Stomach (tissue), 4 donors: ENCODE measurements at regions not wholly inside any gene's neighbourhood (a gene's known extent, or its start where the extent isn't known, plus 50 kb on each side); places are given as distances from the start of the nearest gene placed in this dataset.

ENCODE experiments used
- CTCF ChIP-seq, 7 experiments: fragments of 450-650 bp in 4 of 7; fragments of 200-600 bp in 3 of 7; sonication (generic) in 3 of 7; IDR thresholded peaks; one replicate each; pipeline ENCODE4 v1.5.1; 2016 to 2019; ENCODE audit warnings: antibody characterized with exemption in 7 of 7, control low read depth in 2 of 7, mild to moderate bottlenecking in 1 of 7
- EP300 ChIP-seq: sonication (generic); formaldehyde crosslinking; IDR thresholded peaks from one replicate; pipeline ENCODE4 v1.6.1; 2017; ENCODE audit warnings: antibody characterized with exemption
- POLR2A ChIP-seq, 4 donors: fragments of 450-650 bp; IDR thresholded peaks; one replicate each; pipeline ENCODE4 v1.6.1; 2016; ENCODE audit warnings: antibody characterized with exemption in 4 of 4, control low read depth in 2 of 4, mild to moderate bottlenecking in 1 of 4, moderate library complexity in 1 of 4

GRCh38 chr1:184189361-184189760 is 137.8 kb downstream of the TSEN15 start:
- TF ChIP-seq CTCF (IDR thresholded peaks at IDR 0.05), result no peak
- TF ChIP-seq POLR2A (IDR thresholded peaks at IDR 0.05), result no peak
- no peak for TF ChIP-seq EP300
